Left lung (tissue), 4 donors: ENCODE measurements at regions not wholly inside any gene's neighbourhood (a gene's known extent, or its start where the extent isn't known, plus 50 kb on each side); places are given as distances from the start of the nearest gene placed in this dataset.

ENCODE experiments used
- ATAC-seq: fragments of 200-7000 bp; cut with Tn5 transposase; one replicate; pipeline ENCODE4 v1.9.1; 2020; ENCODE audit warnings: moderate library complexity
- DNase-seq, 4 donors: peaks; one replicate each; pipeline ENCODE4 v3.0.0-alpha.2; 2013 to 2020
- H3K27ac ChIP-seq, 2 donors: fragments of 200-600 bp; sonication (generic) in 1 of 2; one replicate each; pipeline versions ENCODE4 v1.5.0 to v1.8.0; 2020 to 2021
- H3K27me3 ChIP-seq, 2 donors: fragments of 200-600 bp; sonication (generic) in 1 of 2; one replicate each; pipeline versions ENCODE4 v1.5.0 to v1.8.0; 2020 to 2021
- H3K36me3 ChIP-seq, 2 donors: fragments of 200-600 bp; sonication (generic) in 1 of 2; one replicate each; pipeline versions ENCODE4 v1.5.0 to v1.8.0; 2020 to 2021
- H3K4me1 ChIP-seq, 2 donors: fragments of 200-600 bp; one replicate each; pipeline ENCODE4 v1.8.0; 2021
- H3K4me3 ChIP-seq, 2 donors: fragments of 200-600 bp; sonication (generic) in 1 of 2; one replicate each; pipeline versions ENCODE4 v1.5.0 to v1.8.0; 2020 to 2021; ENCODE audit warnings: mild to moderate bottlenecking in 1 of 2
- H3K9me3 ChIP-seq, 2 donors: fragments of 200-600 bp; sonication (generic) in 1 of 2; one replicate each; pipeline versions ENCODE4 v1.5.0 to v1.8.0; 2020 to 2021
- intact Hi-C, 2 donors: fragments of 100-400 bp; cut with DNase I; formaldehyde crosslinking; loops; one replicate each; pipeline versions ENCODE4 v1.11.2 to v1.14.2; 2022
- TF ChIP-seq, protein P1 (sequence below), 2 donors: fragments of 200-600 bp; sonication (generic) in 1 of 2; IDR thresholded peaks; one replicate each; pipeline versions ENCODE4 v1.5.0 to v1.8.0; 2021; ENCODE audit warnings: antibody characterized with exemption in 2 of 2
- donor health status: DM: no; HTN: yes; CAD: no.
- donor health status: DM: no; HTN: no; CAD: no.

DNA sequence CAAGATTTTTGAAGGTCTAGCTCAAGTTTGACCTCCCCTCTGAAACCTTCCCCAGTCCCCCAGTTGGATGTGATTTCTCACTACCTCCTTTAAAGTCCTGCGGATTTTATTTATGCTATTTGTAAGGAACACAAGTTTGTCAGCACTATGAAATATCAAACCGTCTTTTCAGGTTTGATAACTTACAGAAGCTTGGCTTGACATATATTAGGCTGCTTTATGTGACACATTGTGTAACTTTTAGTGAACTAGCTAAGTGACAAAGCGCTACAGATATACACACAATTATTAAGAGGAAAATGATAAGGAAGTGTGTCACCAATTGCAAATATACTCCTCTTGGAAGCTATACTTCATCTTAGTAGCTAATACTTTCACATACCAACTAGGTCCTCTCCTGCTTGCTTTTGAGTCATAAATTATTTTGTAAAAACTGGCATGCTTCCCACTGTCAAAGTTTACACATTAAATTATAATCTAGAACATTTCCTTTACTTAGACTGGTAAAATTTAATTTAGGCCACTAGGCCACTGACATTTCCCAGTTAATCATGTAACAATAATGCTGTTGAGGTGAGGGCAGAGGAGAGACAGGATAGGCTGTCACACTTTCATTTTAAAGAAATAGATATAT is 149.5 kb downstream of the TMTC3 start:
- Histone ChIP-seq H3K27ac (no peak overlapping the region), H3K27me3 (no peaks in the 10 kb centered on the region), H3K9me3 (peaks cover 0 to 7% of the 10 kb centered on the region in 2 donors), H3K4me3 (no peak overlapping the region), H3K36me3 (no peaks in the 10 kb centered on the region), H3K4me1 (no peaks in the 10 kb centered on the region)
- ATAC-seq = no peak
- TF ChIP-seq, protein P1, sequence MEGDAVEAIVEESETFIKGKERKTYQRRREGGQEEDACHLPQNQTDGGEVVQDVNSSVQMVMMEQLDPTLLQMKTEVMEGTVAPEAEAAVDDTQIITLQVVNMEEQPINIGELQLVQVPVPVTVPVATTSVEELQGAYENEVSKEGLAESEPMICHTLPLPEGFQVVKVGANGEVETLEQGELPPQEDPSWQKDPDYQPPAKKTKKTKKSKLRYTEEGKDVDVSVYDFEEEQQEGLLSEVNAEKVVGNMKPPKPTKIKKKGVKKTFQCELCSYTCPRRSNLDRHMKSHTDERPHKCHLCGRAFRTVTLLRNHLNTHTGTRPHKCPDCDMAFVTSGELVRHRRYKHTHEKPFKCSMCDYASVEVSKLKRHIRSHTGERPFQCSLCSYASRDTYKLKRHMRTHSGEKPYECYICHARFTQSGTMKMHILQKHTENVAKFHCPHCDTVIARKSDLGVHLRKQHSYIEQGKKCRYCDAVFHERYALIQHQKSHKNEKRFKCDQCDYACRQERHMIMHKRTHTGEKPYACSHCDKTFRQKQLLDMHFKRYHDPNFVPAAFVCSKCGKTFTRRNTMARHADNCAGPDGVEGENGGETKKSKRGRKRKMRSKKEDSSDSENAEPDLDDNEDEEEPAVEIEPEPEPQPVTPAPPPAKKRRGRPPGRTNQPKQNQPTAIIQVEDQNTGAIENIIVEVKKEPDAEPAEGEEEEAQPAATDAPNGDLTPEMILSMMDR (IDR thresholded peaks at IDR 0.05) = no peak
- no peak for DNase-seq
- intact Hi-C loops = no loop called here

DNA sequence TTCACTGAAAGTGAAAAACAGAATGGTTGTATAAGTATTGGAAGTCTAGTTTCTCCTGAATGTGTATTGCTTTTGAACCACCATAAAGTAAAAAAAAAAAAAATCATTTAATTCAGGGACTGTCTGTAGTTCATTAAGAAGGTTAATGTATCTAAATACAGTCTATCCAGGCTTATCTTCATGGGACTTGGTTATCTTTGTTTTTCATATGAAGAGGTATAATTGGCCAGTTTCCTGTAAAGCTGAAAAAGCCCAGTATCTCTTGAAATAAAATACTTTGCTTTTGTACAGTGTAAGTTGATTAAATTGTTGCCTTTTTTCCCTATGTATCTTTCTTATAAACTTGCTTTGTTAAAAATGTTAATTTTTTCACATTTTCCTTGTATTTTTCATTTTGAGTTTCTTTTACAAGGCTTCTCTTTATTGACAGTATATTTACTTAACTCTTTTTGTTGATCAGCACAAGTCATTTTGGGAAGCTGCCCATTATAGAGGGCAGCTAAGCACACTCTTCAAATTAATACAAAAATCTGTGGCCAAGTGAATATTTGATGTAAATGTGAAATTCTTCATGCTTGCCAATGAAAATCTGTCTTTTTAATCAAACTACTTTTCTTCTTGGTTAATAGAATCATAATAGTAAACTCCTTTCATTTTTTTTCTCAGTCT is 156.0 kb downstream of the TMTC3 start:
- no peak overlapping the region for H3K27ac ChIP-seq
- no peaks in the 10 kb centered on the region for H3K27me3 ChIP-seq
- H3K9me3 ChIP-seq = peaks cover 0 to 7% of the 10 kb centered on the region in 2 donors
- TF ChIP-seq, protein P1 (IDR thresholded peaks at IDR 0.05) = no peak
- no peaks in the 10 kb centered on the region for H3K36me3 ChIP-seq
- ATAC-seq (no peak), DNase-seq (no peak)
- no peak overlapping the region for H3K4me3 ChIP-seq
- H3K4me1 ChIP-seq = no peaks in the 10 kb centered on the region
- intact Hi-C loops = no loop called here

DNA sequence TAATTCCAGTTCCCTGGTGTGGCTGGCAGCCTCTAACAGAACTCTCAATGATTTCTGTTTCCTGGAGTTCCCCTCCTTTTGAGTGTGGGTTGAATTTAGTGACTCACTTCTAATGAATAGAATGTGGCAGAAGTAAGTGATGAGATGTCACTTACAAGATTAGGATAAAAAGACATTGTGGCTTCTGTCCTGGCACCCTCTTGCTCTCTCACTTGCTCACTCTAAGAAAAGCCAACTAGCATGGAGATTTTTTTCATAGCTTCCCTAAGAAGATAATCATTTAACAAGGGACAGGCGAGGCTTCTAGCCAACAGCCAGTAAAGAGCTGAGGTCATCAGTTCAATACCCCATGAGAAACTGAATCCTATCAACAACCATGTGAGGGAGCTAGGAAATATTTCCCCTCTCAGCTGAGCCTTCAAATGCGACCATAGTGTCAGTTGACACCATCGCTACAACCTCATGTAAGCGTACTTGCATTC is 156.7 kb downstream of the TMTC3 start:
- intact Hi-C loops = no loop called here
- Histone ChIP-seq H3K27me3 (no peaks in the 10 kb centered on the region), H3K36me3 (no peaks in the 10 kb centered on the region), H3K4me1 (no peaks in the 10 kb centered on the region), H3K27ac (no peak overlapping the region), H3K4me3 (no peak overlapping the region), H3K9me3 (peaks cover 0 to 3% of the 10 kb centered on the region in 2 donors)
- DNase-seq (peak in 1 of 4 donors; percentile 26), ATAC-seq (peak; percentile 73)
- TF ChIP-seq, protein P1 (IDR thresholded peaks at IDR 0.05) = no peak

DNA sequence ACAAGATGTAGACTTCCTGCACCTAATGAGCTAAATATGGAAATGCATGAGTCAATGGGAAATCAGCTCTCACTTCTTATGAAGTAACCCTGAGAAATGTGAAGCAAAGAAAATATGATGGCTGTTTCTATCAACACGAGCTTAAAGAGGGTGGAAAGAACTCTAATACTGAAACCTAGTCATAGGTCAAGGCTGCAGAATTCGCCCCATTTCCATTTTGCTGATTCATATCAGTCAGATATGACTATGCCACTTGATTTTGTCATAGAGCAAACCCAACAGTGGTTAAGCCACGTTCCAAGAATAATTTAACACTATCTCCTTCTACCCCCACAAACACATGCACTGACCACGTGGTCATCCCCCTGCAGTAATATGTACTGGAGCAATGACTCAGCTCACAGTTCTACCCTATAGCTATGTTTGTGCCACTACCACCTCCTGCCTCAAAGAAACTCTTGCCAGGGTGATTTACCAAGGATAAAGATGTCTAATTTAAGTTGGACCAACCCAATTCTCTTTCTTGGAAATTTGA is 157.5 kb downstream of the TMTC3 start:
- H3K9me3 ChIP-seq = peaks cover 0 to 2% of the 10 kb centered on the region in 2 donors
- TF ChIP-seq, protein P1 (IDR thresholded peaks at IDR 0.05) = no peak
- no peaks in the 10 kb centered on the region for H3K4me1 ChIP-seq
- H3K27ac ChIP-seq = peak overlapping the region in 1 of 2 donors; percentile 20
- DNase-seq (no peak), ATAC-seq (peak; percentile 80)
- no peaks in the 10 kb centered on the region for H3K36me3 ChIP-seq
- intact Hi-C loops = no loop called here
- no peaks in the 10 kb centered on the region for H3K27me3 ChIP-seq
- no peak overlapping the region for H3K4me3 ChIP-seq

DNA sequence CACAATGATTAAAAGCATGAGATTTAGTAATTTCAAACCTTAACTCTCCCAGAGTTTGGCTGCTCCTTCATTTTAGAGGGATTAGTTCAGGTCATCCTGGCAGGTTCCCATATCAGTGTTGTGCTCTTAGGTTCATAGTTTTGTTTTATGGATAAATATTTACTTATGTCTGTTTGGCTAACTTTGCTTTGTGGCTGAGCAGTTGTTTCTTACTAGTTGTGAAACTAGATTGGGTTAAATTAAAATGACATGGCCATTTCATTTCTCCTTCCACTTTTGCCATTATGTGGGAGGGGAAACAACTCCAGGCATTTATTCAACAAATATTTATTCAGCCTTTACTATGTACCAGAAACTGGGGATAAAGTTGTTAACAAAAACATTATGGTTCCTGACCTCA is 158.8 kb downstream of the TMTC3 start:
- TF ChIP-seq, protein P1 (IDR thresholded peaks at IDR 0.05) = no peak
- intact Hi-C loops = no loop called here
- no peak overlapping the region for H3K4me3 ChIP-seq
- no peaks in the 10 kb centered on the region for H3K36me3 ChIP-seq
- no peak for DNase-seq
- H3K9me3 ChIP-seq = no peaks in the 10 kb centered on the region
- no peak overlapping the region for H3K27ac ChIP-seq
- no peak for ATAC-seq
- no peaks in the 10 kb centered on the region for H3K27me3 ChIP-seq
- H3K4me1 ChIP-seq = no peaks in the 10 kb centered on the region
